SKM-1 (cell line): ENCODE measurements at regions not wholly inside any gene's neighbourhood (a gene's known extent, or its start where the extent isn't known, plus 50 kb on each side); places are given as distances from the start of the nearest gene placed in this dataset.
"Not testable (repeated sequence)": the region's sequence is repeated elsewhere in the genome, so short reads cannot be mapped to it uniquely, and the experiment has no call there.

ENCODE experiments used
- DNase-seq: peaks from one replicate; lab custom pipeline; 2025; ENCODE audit not compliant: unreplicated experiment; lab: John Stamatoyannopoulos, UW

DNA sequence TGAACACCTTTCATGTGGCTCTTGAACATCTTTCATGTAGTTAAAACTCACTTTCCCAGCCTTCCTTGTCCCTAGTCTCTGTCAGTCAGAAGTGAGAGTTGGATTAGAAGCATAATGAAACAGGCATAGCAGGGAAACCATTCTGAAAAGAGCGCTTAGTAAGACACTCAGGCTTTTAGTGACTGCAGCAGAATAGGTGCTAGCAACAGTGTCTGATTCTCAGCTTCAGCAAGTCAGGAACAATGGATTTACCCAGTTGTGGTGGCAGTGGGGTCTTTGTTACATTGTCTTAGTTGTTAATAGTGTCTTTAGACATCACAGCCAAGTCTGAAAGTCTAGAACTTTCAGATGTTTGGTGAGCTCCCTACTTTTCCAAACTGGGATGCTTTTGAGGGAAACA, 177.1 kb upstream of the PCDH7 start:
- DNase-seq, result no peak

DNA sequence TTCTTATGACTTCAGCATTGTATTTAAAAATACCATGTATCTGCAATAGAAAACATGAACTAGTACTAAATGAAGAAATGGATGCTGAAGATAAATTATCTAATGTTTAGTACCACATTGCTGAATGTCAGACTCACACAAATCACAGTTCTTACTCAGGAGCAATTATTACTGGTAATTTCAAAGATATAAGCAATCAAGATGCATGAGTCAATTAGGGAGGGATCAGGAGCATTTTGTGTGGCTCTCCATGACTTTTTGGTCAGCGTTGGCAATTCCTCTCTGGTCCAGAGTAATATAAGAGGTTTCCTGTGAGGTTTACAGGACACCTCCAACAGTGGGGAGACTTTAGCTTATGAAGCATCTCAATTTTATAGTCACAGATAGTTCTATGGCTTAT, 167.0 kb upstream of the PCDH7 start:
- no peak for DNase-seq

DNA sequence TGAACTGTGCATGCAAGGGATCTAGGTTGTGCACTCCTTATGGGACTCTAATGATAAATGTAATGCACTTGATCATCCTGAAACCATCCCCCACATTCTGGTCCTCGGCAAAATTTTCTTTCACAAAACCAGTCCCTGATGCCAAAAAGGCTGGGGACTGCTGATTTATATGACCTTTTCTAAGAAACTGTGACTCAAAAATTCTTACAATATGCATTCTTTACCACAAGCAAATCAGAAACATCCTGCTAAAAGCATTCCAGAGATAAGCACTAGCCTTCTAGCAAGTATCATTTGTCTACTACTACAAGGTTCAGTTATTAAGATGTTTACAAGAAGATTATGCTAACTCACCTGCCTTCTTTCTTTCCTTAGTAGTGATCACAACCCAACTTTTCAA, 166.5 kb upstream of the PCDH7 start:
- no peak for DNase-seq

DNA sequence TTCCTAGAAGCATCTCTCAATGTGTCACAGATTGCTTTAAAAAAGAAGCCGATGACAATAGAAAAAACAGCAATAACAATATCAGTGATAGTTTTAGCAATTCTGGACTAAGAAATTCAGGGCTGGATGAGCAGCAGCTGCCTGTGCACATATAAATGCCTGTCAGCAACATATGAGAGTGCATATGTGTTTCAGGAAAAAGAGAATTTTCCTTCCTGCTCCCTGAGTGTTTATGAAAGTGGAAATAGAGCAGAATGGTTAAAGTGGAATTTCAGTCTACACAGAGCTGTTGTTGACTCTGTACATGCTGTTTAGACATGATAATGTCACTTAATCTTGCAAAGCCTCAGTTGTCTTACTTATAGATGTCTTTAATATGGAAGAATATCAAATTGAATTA, 164.4 kb upstream of the PCDH7 start:
- no peak for DNase-seq

DNA sequence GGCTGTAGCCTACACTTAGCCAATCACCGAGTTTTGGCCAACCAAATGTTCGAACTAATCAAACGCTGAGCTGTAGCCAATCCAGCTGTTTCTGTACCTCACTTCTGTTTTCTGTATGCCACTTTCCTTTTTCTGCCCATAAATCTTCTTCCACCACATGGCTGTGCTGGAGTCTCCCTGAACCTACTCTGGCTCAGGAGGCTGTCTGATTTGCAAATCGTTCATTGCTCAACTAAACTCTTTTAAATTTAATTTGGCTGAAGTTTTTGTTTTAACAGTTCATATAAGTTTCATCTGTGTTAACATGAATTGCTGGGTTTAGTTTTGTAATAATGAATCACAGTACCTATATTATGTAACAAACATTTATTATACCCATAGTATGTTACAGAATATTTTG, 160.7 kb upstream of the PCDH7 start:
- DNase-seq, result no peak

DNA sequence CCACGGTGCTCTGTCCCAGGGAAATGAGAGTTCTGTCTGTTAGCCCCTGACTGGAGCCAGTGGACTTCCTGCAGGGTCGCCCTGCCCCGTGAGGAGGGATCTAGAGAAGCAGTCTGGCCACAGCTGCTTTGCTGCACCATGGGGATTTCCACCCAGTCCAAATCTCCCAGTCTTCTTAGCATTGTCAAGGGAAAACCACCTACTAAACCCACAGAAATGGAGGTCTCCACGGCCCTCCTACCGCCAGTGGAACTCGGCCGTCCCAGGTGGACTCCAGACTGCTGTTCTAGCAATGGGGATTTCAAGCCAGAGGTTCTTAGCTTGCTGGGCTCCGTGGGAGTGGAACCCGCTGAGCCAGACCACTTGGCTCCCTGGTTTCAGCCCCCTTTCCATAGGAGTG, 133.3 kb upstream of the PCDH7 start:
- no peak for DNase-seq

DNA sequence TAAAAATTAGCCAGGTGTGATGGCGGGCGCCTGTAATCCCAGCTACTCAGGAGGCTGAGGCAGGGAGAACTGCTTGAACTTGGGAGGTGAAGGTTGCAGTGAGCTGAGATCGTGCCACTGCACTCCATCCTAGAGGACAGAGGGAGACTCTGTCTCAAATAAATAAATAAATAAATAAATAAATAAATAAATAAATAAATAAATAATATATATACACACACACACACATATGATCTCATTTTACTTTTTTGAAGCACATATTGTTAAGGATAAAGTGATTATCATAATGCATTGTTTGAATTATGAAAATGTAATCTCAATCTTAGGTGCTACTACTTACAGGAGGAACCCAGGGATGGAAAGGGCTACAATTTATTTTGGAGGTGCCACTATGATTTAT, 130.5 kb upstream of the PCDH7 start:
- not testable (repeated sequence) for DNase-seq

DNA sequence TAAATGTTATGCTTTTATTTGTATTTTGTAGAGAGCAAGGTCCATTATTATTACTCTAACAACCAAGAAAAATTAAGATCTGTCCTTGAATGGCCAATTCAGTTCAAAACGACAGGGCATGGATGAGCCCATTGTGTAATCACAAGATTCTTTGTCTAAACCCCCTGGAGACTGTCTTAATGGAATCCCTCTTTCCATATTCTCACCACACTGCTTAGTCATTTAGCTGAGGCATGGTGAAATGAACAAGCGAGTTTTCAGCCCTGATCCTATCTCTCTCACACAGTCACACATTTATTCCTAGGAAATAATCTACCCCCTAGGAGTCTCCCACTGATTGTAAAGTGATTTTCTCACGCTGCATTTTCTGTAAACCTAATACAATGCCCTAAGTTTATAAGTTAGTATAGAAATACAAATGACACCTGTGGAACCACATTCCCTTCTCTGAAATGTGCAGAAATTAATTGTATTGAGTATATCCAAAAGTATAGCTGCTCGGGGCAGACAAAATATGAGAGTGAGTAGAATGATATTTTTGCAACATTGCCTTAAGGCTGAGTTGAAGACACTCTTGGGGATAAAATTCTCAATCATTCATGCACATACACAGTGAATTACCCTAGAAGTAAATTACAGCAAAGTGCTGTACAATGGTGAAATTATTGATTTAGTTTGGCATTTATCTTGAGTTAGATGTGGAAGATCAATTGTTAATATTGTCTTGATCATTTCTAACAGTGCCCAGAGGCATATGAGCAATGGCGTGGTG, 119.7 kb upstream of the PCDH7 start:
- DNase-seq, result no peak

DNA sequence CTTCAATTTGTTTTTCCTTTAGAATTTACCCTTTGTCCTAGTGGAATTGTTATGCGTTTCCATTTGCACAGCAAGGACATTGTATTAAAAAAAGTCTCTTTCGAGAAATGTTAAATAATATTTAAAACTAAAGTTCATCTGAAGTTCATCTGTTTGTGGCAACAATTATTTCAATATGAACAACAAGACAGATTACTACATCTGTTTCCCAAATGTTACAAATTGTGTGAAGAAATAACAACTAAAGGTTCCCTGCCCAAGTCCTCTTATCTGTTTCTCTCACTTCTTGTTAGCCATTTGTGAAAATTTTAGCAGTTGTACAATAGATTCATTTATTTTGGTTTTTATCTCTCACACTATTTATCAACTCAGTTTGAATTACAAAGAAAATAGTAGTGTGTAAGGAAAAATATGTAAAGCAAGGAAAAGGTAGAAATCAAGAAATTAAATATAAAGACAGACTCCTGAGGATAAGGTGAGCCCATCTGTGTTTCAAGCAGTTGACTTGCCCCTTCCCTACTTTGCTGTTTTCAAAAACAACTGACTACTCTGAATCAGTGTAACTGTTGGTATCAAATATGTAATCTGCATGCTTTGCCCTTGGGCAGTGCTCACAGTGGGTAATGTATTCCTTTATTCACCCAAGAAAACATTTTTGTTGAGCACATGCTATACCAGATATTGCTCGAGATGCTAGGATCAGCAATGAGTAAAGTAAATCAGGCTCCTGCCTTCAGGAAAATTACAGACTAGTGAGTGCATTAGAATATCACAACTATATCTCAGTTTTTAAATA, 118.9 kb upstream of the PCDH7 start:
- no peak for DNase-seq

DNA sequence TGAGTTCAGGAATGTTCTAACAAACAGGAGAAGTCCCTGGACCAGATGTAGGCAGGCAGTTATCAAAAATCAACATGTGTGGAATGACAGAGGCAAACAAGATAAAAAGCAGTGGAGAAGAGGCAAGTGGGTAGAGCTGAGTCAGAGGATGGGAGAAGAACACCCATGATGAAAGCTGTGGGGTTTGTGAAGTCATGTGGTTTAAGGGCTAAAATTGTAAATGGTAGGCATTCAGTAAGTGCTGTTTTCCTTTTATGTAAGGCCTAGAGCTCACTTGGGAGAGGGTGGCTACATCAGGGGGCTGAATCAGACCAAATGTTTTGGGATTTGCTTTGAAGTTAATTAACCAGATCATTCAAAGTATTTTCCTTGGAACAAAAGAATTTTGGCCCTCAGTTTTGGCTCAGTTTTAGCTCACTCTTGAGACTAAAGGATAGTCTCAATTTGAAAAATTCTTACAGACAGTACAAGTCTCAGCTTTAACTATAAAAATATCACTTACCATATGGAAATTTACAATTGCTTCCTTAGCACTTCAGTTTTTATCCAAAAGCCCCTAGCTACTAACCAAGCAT, 114.5 kb upstream of the PCDH7 start:
- DNase-seq, result no peak

DNA sequence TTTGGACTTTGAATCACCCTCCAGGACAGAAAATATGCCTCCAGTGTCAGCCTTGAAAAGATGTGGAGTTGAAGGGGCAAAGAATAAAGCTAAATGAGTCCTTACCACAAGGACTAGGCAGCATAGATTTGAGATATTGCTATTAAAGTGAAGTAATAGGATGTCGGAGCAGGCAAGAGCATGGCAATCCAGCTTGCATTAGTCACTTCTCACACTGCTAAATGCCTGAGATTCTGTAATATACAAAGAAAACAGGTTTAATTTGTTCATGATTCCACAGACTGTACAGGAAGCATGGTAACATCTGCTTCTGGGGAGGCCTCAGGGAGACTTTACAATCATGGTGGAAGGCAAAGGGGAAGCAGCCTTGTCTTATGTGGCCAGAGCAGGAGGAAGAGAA, 109.8 kb upstream of the PCDH7 start:
- no peak for DNase-seq

DNA sequence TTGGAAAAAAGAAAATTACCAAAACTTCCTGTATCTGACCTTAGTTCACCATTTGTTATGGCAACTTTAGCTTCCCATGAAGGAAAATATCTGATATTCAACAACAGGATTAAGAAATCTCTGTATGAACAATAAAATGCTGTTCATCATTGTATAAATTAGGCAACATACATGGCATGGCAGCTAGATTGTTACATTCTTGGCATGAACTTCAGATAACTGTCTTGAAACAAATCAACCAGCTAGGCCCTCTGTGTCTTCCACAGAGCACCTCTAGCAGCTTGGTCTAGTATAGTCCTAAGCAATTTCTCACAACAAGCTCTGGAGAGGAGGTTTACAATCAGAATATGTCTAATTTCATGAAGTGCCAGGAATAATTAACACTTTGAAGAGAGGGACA, 105.4 kb upstream of the PCDH7 start:
- no peak for DNase-seq

DNA sequence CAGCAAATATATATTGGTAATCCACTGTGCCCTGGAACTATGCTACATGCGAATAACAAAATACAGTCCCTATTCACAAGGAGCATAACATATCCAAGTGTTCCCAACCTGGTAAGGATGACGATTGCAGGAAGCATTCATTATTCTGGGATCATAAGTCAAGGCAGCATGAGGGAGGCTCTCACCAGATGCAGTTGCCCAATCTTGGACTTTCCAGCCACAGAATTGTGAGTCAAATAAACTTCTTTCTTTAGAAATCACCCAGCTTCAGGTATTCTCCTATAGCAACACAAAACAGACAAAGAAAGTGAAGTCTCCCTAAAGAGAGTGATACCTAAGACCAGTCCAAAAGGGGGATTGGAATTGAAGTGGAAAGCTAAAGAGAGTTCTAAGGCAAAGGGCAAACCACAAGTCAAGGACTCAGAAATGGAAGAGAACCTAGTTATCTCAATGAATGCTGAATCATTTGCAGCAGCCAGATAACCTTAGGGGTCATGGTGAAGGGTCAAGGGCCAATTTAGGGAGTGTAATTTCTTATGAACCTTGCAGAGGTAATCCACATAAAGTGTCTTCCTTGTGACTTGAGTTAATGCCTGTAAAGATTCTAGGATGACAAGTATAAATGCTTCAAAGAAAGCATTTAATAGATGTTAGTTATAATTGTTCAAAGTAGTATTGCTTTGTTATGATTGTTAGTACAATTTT, 103.1 kb upstream of the PCDH7 start:
- no peak for DNase-seq

DNA sequence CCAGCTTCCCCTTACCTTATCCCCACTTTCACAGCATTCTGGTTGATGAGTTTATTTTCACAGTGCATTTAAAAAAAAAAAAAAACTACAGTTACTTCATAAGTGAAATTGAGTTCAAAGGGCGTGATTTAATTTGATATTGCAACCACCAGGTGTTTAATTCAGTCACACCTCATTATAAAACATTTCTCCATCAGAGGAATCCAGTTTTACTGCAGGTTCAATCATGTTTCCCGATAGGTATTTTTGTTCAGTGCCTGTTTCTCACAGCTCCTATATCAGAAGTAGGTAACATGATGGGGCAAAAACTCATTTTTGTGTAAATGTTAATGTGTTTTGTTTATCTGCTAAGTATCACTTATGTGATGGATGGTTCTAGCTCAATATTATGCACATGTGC, 102.3 kb upstream of the PCDH7 start:
- DNase-seq, result no peak

DNA sequence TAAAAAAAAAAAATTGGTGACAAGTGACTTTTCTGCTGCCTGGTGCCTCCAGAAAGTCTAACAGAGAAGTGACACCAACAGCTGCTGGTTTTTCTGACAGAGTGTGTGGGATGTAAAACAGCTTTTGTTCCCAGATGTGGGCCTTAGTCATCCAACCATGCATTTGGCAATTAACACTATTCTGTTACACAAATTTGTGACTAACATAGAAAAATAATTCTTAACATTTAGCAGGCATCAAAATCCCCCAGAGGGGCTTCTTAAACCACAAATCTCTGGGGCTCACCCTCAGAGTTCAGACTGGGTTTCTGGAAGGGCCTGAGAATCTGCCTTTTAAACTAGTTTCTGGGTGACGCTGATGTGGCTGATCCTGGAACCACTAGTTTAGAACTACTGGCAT, 100.5 kb upstream of the PCDH7 start:
- no peak for DNase-seq

DNA sequence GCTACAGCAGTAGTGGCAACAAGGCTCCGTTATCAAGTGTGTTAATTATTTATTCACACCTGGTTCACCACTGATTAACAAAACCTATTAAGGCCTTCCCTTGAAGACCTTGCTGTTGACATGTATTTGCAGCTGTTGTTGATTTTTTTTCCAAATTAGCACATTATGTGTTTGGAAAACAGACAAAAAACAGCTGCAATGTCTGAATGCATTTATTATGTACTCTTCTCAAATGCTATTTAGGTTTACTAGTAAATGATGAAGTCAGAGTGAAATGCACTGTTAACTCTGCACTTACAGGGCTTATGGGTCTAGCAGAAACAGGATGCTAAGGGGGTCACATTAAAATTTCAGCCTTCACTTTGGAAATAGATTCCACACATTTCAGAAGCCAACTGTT, 99.5 kb upstream of the PCDH7 start:
- no peak for DNase-seq

DNA sequence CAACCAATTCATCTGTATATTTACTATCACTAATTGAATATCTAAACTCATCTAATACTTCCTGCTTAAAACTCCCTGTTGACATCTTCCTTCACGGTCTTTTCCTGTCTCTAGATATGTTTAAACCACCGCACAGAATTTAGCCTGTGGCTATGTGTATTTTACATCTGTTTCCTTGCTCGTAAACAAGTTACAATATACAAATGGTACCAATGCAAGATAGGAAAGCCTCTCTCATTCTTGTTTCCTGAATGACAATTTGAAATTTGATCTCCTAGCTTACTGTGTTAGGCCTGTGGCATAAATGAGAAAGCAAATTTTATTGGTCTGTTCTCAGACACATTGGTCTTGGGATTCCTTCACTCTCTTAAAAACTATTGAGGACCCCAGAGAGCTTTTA, 89.7 kb upstream of the PCDH7 start:
- no peak for DNase-seq

DNA sequence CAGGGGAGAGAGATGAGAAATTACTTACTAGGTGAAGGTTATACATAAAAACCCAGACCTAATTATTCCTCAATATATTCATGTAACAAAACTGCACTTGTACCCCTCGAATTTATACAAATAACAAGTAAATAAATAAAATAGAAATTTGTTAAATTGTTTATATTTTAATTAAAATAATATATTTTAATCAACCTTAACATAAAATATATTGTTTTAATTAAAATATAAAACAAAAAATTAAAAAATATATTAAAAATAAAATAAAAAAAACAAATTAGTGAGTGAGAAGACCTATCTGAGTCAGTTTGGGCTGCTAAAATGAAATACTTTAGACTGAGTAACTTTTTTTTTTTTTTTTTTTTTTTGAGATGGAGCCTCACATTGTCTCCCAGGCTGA, 87.4 kb upstream of the PCDH7 start:
- DNase-seq, result no peak

DNA sequence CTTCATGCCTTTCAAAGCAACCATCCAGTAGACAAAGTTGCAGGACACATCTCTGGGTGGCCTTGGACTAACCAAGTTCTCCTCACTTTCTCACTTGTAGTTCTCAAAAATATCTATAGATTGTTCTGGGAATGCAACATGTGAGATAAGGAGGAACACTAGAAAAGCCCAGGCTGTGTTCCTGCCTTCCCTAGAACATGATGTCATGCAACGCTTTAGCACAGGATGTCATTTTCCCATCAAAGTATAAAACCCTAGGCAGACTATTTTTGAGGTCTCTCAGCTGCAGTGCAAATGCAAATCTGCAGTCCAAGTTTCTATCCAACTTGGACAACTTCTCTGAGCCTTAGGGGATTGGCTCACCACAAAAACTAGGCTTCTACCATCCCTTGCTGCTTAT, 78.8 kb upstream of the PCDH7 start:
- no peak for DNase-seq

DNA sequence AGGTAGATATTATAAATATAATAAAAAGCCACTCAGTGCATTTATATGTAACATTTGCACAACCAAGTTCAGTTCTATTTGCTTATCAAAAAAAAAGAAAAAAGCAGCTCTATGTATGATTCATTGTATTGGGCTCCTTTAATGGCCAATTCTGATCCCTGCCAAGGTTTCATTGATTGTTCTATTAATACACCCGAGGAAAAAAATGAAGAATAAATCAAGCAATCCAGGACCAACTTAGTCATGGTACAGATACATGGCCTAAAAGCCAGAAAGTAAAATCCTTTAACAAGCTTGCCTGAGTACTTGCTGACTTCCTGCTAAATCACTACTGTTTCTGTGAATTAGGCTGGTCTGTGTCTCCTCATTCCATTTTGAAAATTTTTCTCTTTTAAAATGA, 77.6 kb upstream of the PCDH7 start:
- no peak for DNase-seq

DNA sequence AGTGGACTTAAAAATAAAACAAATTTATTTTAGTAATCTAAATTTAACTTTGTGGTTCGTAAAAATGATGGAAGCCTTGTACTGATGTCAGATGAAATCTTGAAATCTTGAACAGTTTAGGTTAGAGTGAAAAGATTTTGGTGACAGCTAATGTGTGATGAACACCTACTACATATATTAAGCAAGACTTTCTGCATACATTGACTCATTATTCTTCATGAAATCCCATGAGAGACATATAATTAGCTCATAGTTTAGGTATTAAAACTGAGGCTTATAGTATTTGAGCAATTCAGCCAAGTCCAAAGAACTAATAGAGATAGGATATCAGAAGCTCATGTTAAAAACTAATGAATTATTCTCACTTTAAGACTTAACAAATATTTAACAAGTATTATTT, 66.9 kb upstream of the PCDH7 start:
- no peak for DNase-seq

DNA sequence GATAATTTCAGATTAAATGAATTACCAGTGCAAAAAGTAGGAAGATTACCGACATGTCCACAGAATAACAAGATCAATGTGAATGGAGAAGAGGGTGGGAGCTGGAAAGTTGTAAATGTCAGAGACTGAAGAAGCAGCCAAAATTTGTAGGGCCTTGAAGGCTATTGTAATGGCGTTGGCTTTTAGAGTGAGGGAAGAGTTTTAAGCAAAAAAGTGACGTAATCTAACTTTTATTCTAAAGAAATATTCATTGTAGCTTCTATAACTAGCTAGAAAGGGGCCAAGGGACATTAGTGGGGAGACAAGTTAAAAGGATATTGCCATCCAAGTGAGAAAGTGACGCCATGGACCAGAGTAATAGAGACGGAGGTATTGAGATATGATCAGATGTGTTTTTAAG, 63.3 kb upstream of the PCDH7 start:
- DNase-seq, result no peak
